Activated T-helper 1 cell treated with anti-CD3 and anti-CD28 coated beads, Interleukin-12 subunit alpha, Interleukin-12 subunit beta, Interleukin-2, Interleukin-4 antibody, amounts not matched to agents 30 ng/mL and 10 ng/mL and 1 ng/mL, durations not matched to agents 14 hours and 24 hours and 36 hours (primary cell): ENCODE measurements at regions not wholly inside any gene's neighbourhood (a gene's known extent, or its start where the extent isn't known, plus 50 kb on each side); places are given as distances from the start of the nearest gene placed in this dataset.

Experiments used
- DNase-seq: peaks from one replicate; pipeline ENCODE4 v3.0.0; 2021; ENCODE audit warnings: low spot score
- H3K27ac Mint-ChIP-seq: one replicate; pipeline ENCODE4 v1.8.0; 2021; ENCODE audit warnings: mild to moderate bottlenecking, mixed read lengths
- H3K27me3 Mint-ChIP-seq: one replicate; pipeline ENCODE4 v1.8.0; 2022; ENCODE audit warnings: mild to moderate bottlenecking, moderate library complexity, mixed read lengths; ENCODE audit not compliant: insufficient read depth
- H3K36me3 Mint-ChIP-seq: one replicate; pipeline ENCODE4 v1.8.0; 2021; ENCODE audit warnings: low read depth, mixed read lengths
- H3K4me1 Mint-ChIP-seq: one replicate; pipeline ENCODE4 v1.8.0; 2021; ENCODE audit warnings: low read depth, mixed read lengths
- H3K4me3 Mint-ChIP-seq: one replicate; pipeline ENCODE4 v1.8.0; 2021; ENCODE audit warnings: mild to moderate bottlenecking, moderate library complexity, mixed read lengths
- H3K9me3 Mint-ChIP-seq: one replicate; pipeline ENCODE4 v1.8.0; 2021; ENCODE audit warnings: mixed read lengths
- intact Hi-C: fragments of 100-400 bp; cut with micrococcal nuclease; formaldehyde crosslinking; loops from one replicate; pipeline ENCODE4 v1.15.1; 2024

GRCh38 chr21:26784974-26785373 is 60.2 kb downstream of the ADAMTS1 start:
- H3K27me3 Mint-ChIP-seq = no peaks in the 10 kb centered on the region
- H3K36me3 Mint-ChIP-seq = no peaks in the 10 kb centered on the region
- no peaks in the 10 kb centered on the region for H3K9me3 Mint-ChIP-seq
- H3K4me1 Mint-ChIP-seq = no peaks in the 10 kb centered on the region
- intact Hi-C loops = no loop called here
- no peak overlapping the region for H3K4me3 Mint-ChIP-seq
- no peak for DNase-seq
- no peak overlapping the region for H3K27ac Mint-ChIP-seq

GRCh38 chr21:26783466-26784195 is 61.6 kb downstream of the ADAMTS1 start:
- Mint-ChIP-seq H3K4me1 (no peaks in the 10 kb centered on the region), H3K27me3 (no peaks in the 10 kb centered on the region), H3K4me3 (no peak overlapping the region), H3K9me3 (no peaks in the 10 kb centered on the region), H3K36me3 (no peaks in the 10 kb centered on the region), H3K27ac (no peak overlapping the region)
- intact Hi-C loops = no loop called here
- DNase-seq = no peak

- Mint-ChIP-seq H3K27me3 (no peaks in the 10 kb centered on the region), H3K4me3 (no peak overlapping the region), H3K4me1 (no peaks in the 10 kb centered on the region), H3K27ac (no peak overlapping the region), H3K36me3 (no peaks in the 10 kb centered on the region), H3K9me3 (no peaks in the 10 kb centered on the region)
- intact Hi-C loops = no loop called here
- DNase-seq = no peak
Observed at GRCh38 chr21:26782747-26783146, 62.5 kb downstream of the ADAMTS1 start.

- intact Hi-C loops = no loop called here
- H3K36me3 Mint-ChIP-seq = no peaks in the 10 kb centered on the region
- H3K27me3 Mint-ChIP-seq = no peaks in the 10 kb centered on the region
- no peaks in the 10 kb centered on the region for H3K9me3 Mint-ChIP-seq
- DNase-seq = no peak
- H3K4me1 Mint-ChIP-seq = no peaks in the 10 kb centered on the region
- H3K4me3 Mint-ChIP-seq = no peak overlapping the region
- no peak overlapping the region for H3K27ac Mint-ChIP-seq
Observed at GRCh38 chr21:26782331-26782730, 62.9 kb downstream of the ADAMTS1 start.

GRCh38 chr21:26781331-26781730 is 63.9 kb downstream of the ADAMTS1 start:
- DNase-seq = no peak
- Mint-ChIP-seq H3K4me1 (no peaks in the 10 kb centered on the region), H3K27me3 (no peaks in the 10 kb centered on the region), H3K36me3 (no peaks in the 10 kb centered on the region), H3K9me3 (no peaks in the 10 kb centered on the region), H3K27ac (no peak overlapping the region), H3K4me3 (no peak overlapping the region)
- intact Hi-C loops = no loop called here

- intact Hi-C loops = no loop called here
- H3K9me3 Mint-ChIP-seq = no peaks in the 10 kb centered on the region
- DNase-seq = no peak
- H3K36me3 Mint-ChIP-seq = no peaks in the 10 kb centered on the region
- H3K4me1 Mint-ChIP-seq = no peaks in the 10 kb centered on the region
- H3K27me3 Mint-ChIP-seq = peaks cover 6% of the 10 kb centered on the region
- no peak overlapping the region for H3K4me3 Mint-ChIP-seq
- no peak overlapping the region for H3K27ac Mint-ChIP-seq
Observed at GRCh38 chr21:26777166-26777565, 68.0 kb downstream of the ADAMTS1 start.

GRCh38 chr21:26776310-26777021 is 68.7 kb downstream of the ADAMTS1 start:
- Mint-ChIP-seq H3K36me3 (no peaks in the 10 kb centered on the region), H3K27ac (no peak overlapping the region), H3K4me1 (no peaks in the 10 kb centered on the region), H3K9me3 (no peaks in the 10 kb centered on the region), H3K27me3 (peaks cover 9% of the 10 kb centered on the region), H3K4me3 (no peak overlapping the region)
- intact Hi-C loops = no loop called here
- DNase-seq = no peak

GRCh38 chr21:26773058-26773457 is 72.2 kb downstream of the ADAMTS1 start:
- Mint-ChIP-seq H3K4me1 (no peaks in the 10 kb centered on the region), H3K4me3 (no peak overlapping the region), H3K27me3 (peaks cover 10% of the 10 kb centered on the region), H3K9me3 (no peaks in the 10 kb centered on the region), H3K27ac (no peak overlapping the region), H3K36me3 (no peaks in the 10 kb centered on the region)
- no peak for DNase-seq
- intact Hi-C loops = loop anchor here (5.0 kb wide), 1 partner anchor 1974 kb away; no protein-coding TSS in a partner anchor

GRCh38 chr21:26769613-26770188 is 75.5 kb downstream of the ADAMTS1 start:
- no peak overlapping the region for H3K4me3 Mint-ChIP-seq
- DNase-seq = no peak
- H3K9me3 Mint-ChIP-seq = no peaks in the 10 kb centered on the region
- H3K36me3 Mint-ChIP-seq = no peaks in the 10 kb centered on the region
- no peak overlapping the region for H3K27ac Mint-ChIP-seq
- H3K4me1 Mint-ChIP-seq = no peaks in the 10 kb centered on the region
- H3K27me3 Mint-ChIP-seq = peaks cover 11% of the 10 kb centered on the region
- intact Hi-C loops = loop anchor here (1.0 to 5.0 kb wide), 3 partner anchors 73 to 1978 kb away; no protein-coding TSS in a partner anchor

- Mint-ChIP-seq H3K9me3 (no peaks in the 10 kb centered on the region), H3K27ac (no peak overlapping the region), H3K36me3 (no peaks in the 10 kb centered on the region), H3K27me3 (peaks cover 7% of the 10 kb centered on the region), H3K4me3 (no peak overlapping the region), H3K4me1 (no peaks in the 10 kb centered on the region)
- intact Hi-C loops = loop anchor here (5.0 kb wide), 1 partner anchor 75 kb away; no protein-coding TSS in a partner anchor
- no peak for DNase-seq
Observed at GRCh38 chr21:26766826-26767325, 78.3 kb downstream of the ADAMTS1 start.

- H3K27me3 Mint-ChIP-seq = no peaks in the 10 kb centered on the region
- no peak for DNase-seq
- intact Hi-C loops = no loop called here
- no peaks in the 10 kb centered on the region for H3K4me1 Mint-ChIP-seq
- no peaks in the 10 kb centered on the region for H3K36me3 Mint-ChIP-seq
- H3K9me3 Mint-ChIP-seq = peaks cover 3% of the 10 kb centered on the region
- H3K4me3 Mint-ChIP-seq = no peak overlapping the region
- H3K27ac Mint-ChIP-seq = no peak overlapping the region
Observed at GRCh38 chr21:26761174-26761915, 83.9 kb downstream of the ADAMTS1 start.

- H3K4me1 Mint-ChIP-seq = no peaks in the 10 kb centered on the region
Observed at GRCh38 chr21:26759731-26760130, 85.5 kb downstream of the ADAMTS1 start.

More at GRCh38 chr21:26759731-26760130, 85.5 kb downstream of the ADAMTS1 start:
- no peak for DNase-seq
- Mint-ChIP-seq H3K4me3 (no peak overlapping the region), H3K36me3 (no peaks in the 10 kb centered on the region), H3K9me3 (peaks cover 3% of the 10 kb centered on the region), H3K27me3 (no peaks in the 10 kb centered on the region), H3K27ac (no peak overlapping the region)
- intact Hi-C loops = no loop called here
